ENCODE measurements at regions not wholly inside any gene's neighbourhood (a gene's known extent, or its start where the extent isn't known, plus 50 kb on each side); places are given as distances from the start of the nearest gene placed in this dataset.

DNA sequence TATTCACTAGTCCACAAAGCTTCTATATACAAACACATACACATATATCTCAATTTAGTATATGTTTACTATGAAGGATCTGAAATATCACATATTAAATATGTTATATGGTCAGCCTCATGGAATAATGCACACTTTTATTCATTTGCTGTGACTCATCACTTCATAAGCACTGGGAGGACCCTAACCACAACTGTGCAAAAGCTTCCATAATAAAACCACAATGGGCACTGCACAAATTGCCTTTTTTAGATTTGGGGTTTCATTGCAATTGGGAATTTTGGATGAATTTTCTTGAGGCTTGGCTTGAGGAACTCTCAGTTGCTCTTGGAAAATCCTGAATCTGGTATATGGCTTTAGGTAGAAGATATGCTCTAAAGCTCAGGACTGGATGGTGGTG lies 399.4 kb downstream of the C12orf75 start:
- no peak for DNase-seq
- H3K4me1 ChIP-seq: no peaks in the 10 kb centered on the region
- H3K27me3 ChIP-seq: no peaks in the 10 kb centered on the region
- ATAC-seq (ENCODE audit: low FRiP score in 2 of 2): no peak
- H3K4me3 ChIP-seq: no peak overlapping the region
- H3K36me3 ChIP-seq: no peaks in the 10 kb centered on the region
- no peak overlapping the region for H3K27ac ChIP-seq
- H3K9me3 ChIP-seq: no peaks in the 10 kb centered on the region
- TF ChIP-seq CTCF (IDR thresholded peaks at IDR 0.05) (no peak), POLR2A (IDR thresholded peaks at IDR 0.05) (no peak), POLR2AphosphoS5 (IDR thresholded peaks at IDR 0.05) (no peak), EP300 (IDR thresholded peaks at IDR 0.05) (no peak)

- DNase-seq (no peak), ATAC-seq (ENCODE audit: low FRiP score in 2 of 2) (no peak)
- Histone ChIP-seq H3K27me3 (no peaks in the 10 kb centered on the region), H3K4me1 (peaks cover 0 to 4% (median 1%) of the 10 kb centered on the region in 4 donors), H3K9me3 (no peaks in the 10 kb centered on the region), H3K27ac (no peak overlapping the region), H3K4me3 (no peak overlapping the region), H3K36me3 (no peaks in the 10 kb centered on the region)
- TF ChIP-seq EP300 (IDR thresholded peaks at IDR 0.05) (no peak), POLR2AphosphoS5 (IDR thresholded peaks at IDR 0.05) (no peak), CTCF (IDR thresholded peaks at IDR 0.05) (no peak), POLR2A (IDR thresholded peaks at IDR 0.05) (no peak)
- 32 to 55% methylated on average over 1 of the region's 1 CpG for WGBS, 2 donors
Observed at GRCh38 chr12:105733579-105733978, 403.1 kb downstream of the C12orf75 start.

GRCh38 chr12:105736498-105736897 lies 402.3 kb downstream of the NUAK1 start:
- Histone ChIP-seq H3K27me3 (no peaks in the 10 kb centered on the region), H3K36me3 (no peaks in the 10 kb centered on the region), H3K4me3 (no peak overlapping the region), H3K27ac (no peak overlapping the region), H3K9me3 (no peaks in the 10 kb centered on the region), H3K4me1 (peaks cover 7 to 22% (median 12%) of the 10 kb centered on the region in 4 donors)
- no peak for ATAC-seq (ENCODE audit: low FRiP score in 2 of 2)
- no peak for DNase-seq
- TF ChIP-seq POLR2A (IDR thresholded peaks at IDR 0.05): no peak
- no peak for TF ChIP-seq CTCF (IDR thresholded peaks at IDR 0.05)
- no peak for TF ChIP-seq POLR2AphosphoS5 (IDR thresholded peaks at IDR 0.05)
- no peak for TF ChIP-seq EP300 (IDR thresholded peaks at IDR 0.05)
- WGBS, 2 donors: 67 to 72% methylated on average over 5 of the region's 5 CpGs

- DNase-seq (peak in 1 of 2 donors; percentile 24), ATAC-seq (ENCODE audit: low FRiP score in 2 of 2) (peak in 1 of 2 donors; percentile 76)
- peaks cover 7 to 25% (median 13%) of the 10 kb centered on the region in 4 donors for H3K4me1 ChIP-seq
- no peak overlapping the region for H3K4me3 ChIP-seq
- H3K36me3 ChIP-seq: no peaks in the 10 kb centered on the region
- H3K27me3 ChIP-seq: no peaks in the 10 kb centered on the region
- H3K9me3 ChIP-seq: no peaks in the 10 kb centered on the region
- peak overlapping the region; percentile 30 to 59 (median 45) for H3K27ac ChIP-seq
- peak in 1 of 4 donors; percentile 38 for TF ChIP-seq EP300 (IDR thresholded peaks at IDR 0.05)
- TF ChIP-seq POLR2A (IDR thresholded peaks at IDR 0.05): no peak
- TF ChIP-seq POLR2AphosphoS5 (IDR thresholded peaks at IDR 0.05): peak in 1 of 2 donors; percentile 29
- TF ChIP-seq CTCF (IDR thresholded peaks at IDR 0.05): no peak
- WGBS, 2 donors: 48 to 51% methylated on average over 9 of the region's 9 CpGs
Observed at GRCh38 chr12:105738051-105738450, 400.7 kb downstream of the NUAK1 start.

DNA sequence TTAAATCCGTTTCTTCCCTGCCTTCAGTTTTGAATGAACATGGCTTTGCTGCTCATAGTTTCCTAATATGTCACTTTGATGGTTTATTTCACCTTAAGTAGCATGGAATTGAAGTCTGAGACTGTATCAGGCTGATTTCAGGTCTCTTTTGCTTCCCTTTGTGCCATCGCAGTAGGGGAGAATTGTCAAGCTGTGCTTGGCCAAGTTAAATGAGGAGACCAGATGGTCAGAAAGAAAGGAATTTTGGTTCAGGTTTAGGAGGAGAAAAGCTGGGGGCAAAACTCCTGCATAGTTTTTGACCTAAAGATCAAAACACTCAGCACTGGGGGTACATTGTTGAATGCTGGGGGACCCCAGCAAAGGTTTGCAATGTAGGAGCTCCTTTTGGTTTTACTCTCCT lies 398.4 kb downstream of the NUAK1 start:
- Histone ChIP-seq H3K36me3 (no peaks in the 10 kb centered on the region), H3K9me3 (no peaks in the 10 kb centered on the region), H3K4me1 (peaks cover 7 to 25% (median 13%) of the 10 kb centered on the region in 4 donors), H3K27ac (no peak overlapping the region), H3K4me3 (no peak overlapping the region), H3K27me3 (no peaks in the 10 kb centered on the region)
- ATAC-seq (ENCODE audit: low FRiP score in 2 of 2): no peak
- WGBS, 2 donors: 57 to 70% methylated on average over 2 of the region's 2 CpGs
- no peak for DNase-seq
- TF ChIP-seq CTCF (IDR thresholded peaks at IDR 0.05): no peak
- TF ChIP-seq POLR2A (IDR thresholded peaks at IDR 0.05): no peak
- TF ChIP-seq POLR2AphosphoS5 (IDR thresholded peaks at IDR 0.05): no peak
- TF ChIP-seq EP300 (IDR thresholded peaks at IDR 0.05): no peak

Data from upper lobe of left lung (tissue), 6 donors.